ENCODE measurements at regions not wholly inside any gene's neighbourhood (a gene's known extent, or its start where the extent isn't known, plus 50 kb on each side); places are given as distances from the start of the nearest gene placed in this dataset.
"Not testable (repeated sequence)": the region's sequence is repeated elsewhere in the genome, so short reads cannot be mapped to it uniquely, and the experiment has no call there.

DNA sequence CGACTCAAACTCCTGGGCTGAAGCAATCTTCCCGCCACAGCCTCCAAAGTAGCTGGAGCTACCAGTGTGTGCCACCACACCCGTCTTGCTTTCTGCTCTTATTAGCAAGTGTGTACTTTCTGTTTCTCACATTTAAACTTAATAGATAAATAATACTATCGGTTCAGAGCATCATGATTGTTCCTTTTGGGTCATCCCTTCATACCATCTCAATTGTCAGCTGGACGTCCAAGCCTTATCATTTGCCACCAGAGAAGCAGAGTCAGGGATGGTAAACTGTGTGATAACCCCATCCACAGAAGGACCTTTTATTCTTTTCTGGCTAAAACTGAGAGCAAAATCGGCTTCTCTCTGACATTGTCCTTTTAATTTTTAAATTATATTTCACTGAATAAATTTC is 279.8 kb upstream of the GOT2 start:
- no peak overlapping the region for H3K4me3 ChIP-seq
- DNase-seq (ENCODE audit: extremely low read depth in 1 of 4, low spot score in 3 of 4) (no peak), ATAC-seq (no peak), FAIRE-seq (no peak)
- H2AFZ ChIP-seq (ENCODE audit: low read depth, low read length) = no peak overlapping the region
- POLR2A ChIA-PET = no interaction called here
- CTCF ChIA-PET (ENCODE audit: low intra/inter-chr PET ratio) = no interaction called here
- intact Hi-C loops (cut with micrococcal nuclease) = no loop called here
- no peaks in the 10 kb centered on the region for H3K9me1 ChIP-seq (ENCODE audit: control insufficient read depth, insufficient read depth, low read length)
- H3K36me3 ChIP-seq (ENCODE audit: control insufficient read depth, insufficient read depth, low read length) = no peaks in the 10 kb centered on the region
- no peaks in the 10 kb centered on the region for H3K27me3 ChIP-seq (ENCODE audit: control insufficient read depth in 2 of 2, insufficient read depth in 2 of 2, low read length in 2 of 2)
- H4K20me1 ChIP-seq (replicated peaks; ENCODE audit: control insufficient read depth, insufficient read depth, low read length) = no peaks in the 10 kb centered on the region
- no peak overlapping the region for H3K9ac ChIP-seq (ENCODE audit: insufficient read depth in 1 of 2, low read depth in 2 of 2, low read length in 2 of 2)
- no peaks in the 10 kb centered on the region; the same call in 1 of the 2 replicates for H3K9me3 ChIP-seq (replicated peaks; ENCODE audit: control insufficient read depth, insufficient read depth, low read depth, low read length)
- no peaks in the 10 kb centered on the region for H3K79me2 ChIP-seq (ENCODE audit: control insufficient read depth, insufficient read depth, low read length)
- H3K4me2 ChIP-seq (ENCODE audit: insufficient read depth, low read length) = no peak overlapping the region
- BruUV-seq (replicated peaks) = no TSS peak
- peak; percentile 34; the same call in 1 of the 2 replicates for TF ChIP-seq CBFA2T3 (IDR thresholded peaks at IDR 0.05)
- TF ChIP-seq TAL1 (IDR thresholded peaks at IDR 0.05) = 0 out of 2 replicates have a peak, but pooled peaks have one; percentile 17
- TF ChIP-seq PHB (CRISPR knock-in tag; IDR thresholded peaks at IDR 0.05) = no peak
- no peaks in the 10 kb centered on the region for H3K4me1 ChIP-seq (replicated peaks in 1 of 2; ENCODE audit: control insufficient read depth in 2 of 2, insufficient read depth in 2 of 2, low read length in 2 of 2)
- WGBS (ENCODE audit: insufficient coverage, low coverage, missing lambda C conversion rate) = 0% methylated on average over 6 of the region's 6 CpGs
- in situ Hi-C loops (cut with MboI) = no loop called here
- H3K27ac ChIP-seq (ENCODE audit: extremely low read depth, low read depth, low read length) = no peak overlapping the region

DNA sequence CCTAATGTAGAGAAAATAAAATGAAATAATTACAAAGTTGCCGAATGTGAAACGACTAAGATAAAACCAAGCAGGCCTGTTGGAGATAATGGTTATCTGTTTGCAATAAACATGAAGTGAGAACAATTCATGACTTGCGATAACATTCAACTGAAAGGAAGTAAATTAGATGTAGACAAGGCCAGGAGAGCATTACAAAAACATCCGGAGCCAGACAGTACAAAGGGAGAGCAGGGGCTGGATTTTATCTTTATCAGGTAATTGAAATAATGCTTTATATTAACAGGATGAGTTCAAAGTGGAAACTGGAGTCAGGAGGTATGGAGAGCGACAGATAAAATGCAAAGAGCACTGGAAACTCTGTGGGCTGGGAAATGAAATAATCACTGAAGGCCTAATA is 265.6 kb upstream of the GOT2 start:
- CTCF ChIA-PET (ENCODE audit: low intra/inter-chr PET ratio) = no interaction called here
- TF ChIP-seq BRD4 (IDR thresholded peaks at IDR 0.05) = no peak
- no peak for TF ChIP-seq CAMTA2 (CRISPR knock-in tag; conservative IDR thresholded peaks at IDR 0.05)
- TF ChIP-seq TCF7L2 (IDR thresholded peaks at IDR 0.05; ENCODE audit: low read depth, low read length) = no peak
- TF ChIP-seq L3MBTL2 (IDR thresholded peaks at IDR 0.05) = no peak
- TF ChIP-seq USF2 (CRISPR knock-in tag; IDR thresholded peaks at IDR 0.05) = no peak
- no peak for TF ChIP-seq ZNF398 (CRISPR knock-in tag; IDR thresholded peaks at IDR 0.05)
- no peak for TF ChIP-seq ATF7 (IDR thresholded peaks at IDR 0.05)
- H3K4me3 ChIP-seq = no peak overlapping the region
- no peak overlapping the region for H3K4me2 ChIP-seq (ENCODE audit: insufficient read depth, low read length)
- WGBS (ENCODE audit: insufficient coverage, low coverage, missing lambda C conversion rate) = 1% methylated on average over 5 of the region's 5 CpGs
- no peaks in the 10 kb centered on the region for H3K79me2 ChIP-seq (ENCODE audit: control insufficient read depth, insufficient read depth, low read length)
- no peak overlapping the region for H3K27ac ChIP-seq (ENCODE audit: extremely low read depth, low read depth, low read length)
- BruUV-seq (replicated peaks) = no TSS peak
- in situ Hi-C loops (cut with MboI) (no loop called here), intact Hi-C loops (cut with micrococcal nuclease) (no loop called here)
- ATAC-seq (no peak), FAIRE-seq (no peak), DNase-seq (ENCODE audit: extremely low read depth in 1 of 4, low spot score in 3 of 4) (no peak)
- no peaks in the 10 kb centered on the region for H3K36me3 ChIP-seq (ENCODE audit: control insufficient read depth, insufficient read depth, low read length)
- no peaks in the 10 kb centered on the region for H3K9me1 ChIP-seq (ENCODE audit: control insufficient read depth, insufficient read depth, low read length)
- no peak overlapping the region for H3K9ac ChIP-seq (ENCODE audit: insufficient read depth in 1 of 2, low read depth in 2 of 2, low read length in 2 of 2)
- H3K27me3 ChIP-seq (ENCODE audit: control insufficient read depth in 2 of 2, insufficient read depth in 2 of 2, low read length in 2 of 2) = no peaks in the 10 kb centered on the region
- no peaks in the 10 kb centered on the region for H3K4me1 ChIP-seq (replicated peaks in 1 of 2; ENCODE audit: control insufficient read depth in 2 of 2, insufficient read depth in 2 of 2, low read length in 2 of 2)
- H3K9me3 ChIP-seq (replicated peaks; ENCODE audit: control insufficient read depth, insufficient read depth, low read depth, low read length) = no peaks in the 10 kb centered on the region
- no peak overlapping the region for H2AFZ ChIP-seq (ENCODE audit: low read depth, low read length)
- POLR2A ChIA-PET = no interaction called here
- H4K20me1 ChIP-seq (replicated peaks; ENCODE audit: control insufficient read depth, insufficient read depth, low read length) = no peaks in the 10 kb centered on the region

- H3K9me1 ChIP-seq (ENCODE audit: control insufficient read depth, insufficient read depth, low read length); H3K4me1 ChIP-seq (replicated peaks in 1 of 2; ENCODE audit: control insufficient read depth in 2 of 2, insufficient read depth in 2 of 2, low read length in 2 of 2); H3K36me3 ChIP-seq (ENCODE audit: control insufficient read depth, insufficient read depth, low read length); H3K27me3 ChIP-seq (ENCODE audit: control insufficient read depth in 2 of 2, insufficient read depth in 2 of 2, low read length in 2 of 2); FAIRE-seq; H4K20me1 ChIP-seq (replicated peaks; ENCODE audit: control insufficient read depth, insufficient read depth, low read length); H3K4me3 ChIP-seq; H3K27ac ChIP-seq (ENCODE audit: extremely low read depth, low read depth, low read length); POLR2A ChIA-PET; intact Hi-C loops (cut with micrococcal nuclease); in situ Hi-C loops (cut with MboI); CTCF ChIA-PET (ENCODE audit: low intra/inter-chr PET ratio); BruUV-seq (replicated peaks); H3K79me2 ChIP-seq (ENCODE audit: control insufficient read depth, insufficient read depth, low read length); H2AFZ ChIP-seq (ENCODE audit: low read depth, low read length); DNase-seq (ENCODE audit: extremely low read depth in 1 of 4, low spot score in 3 of 4); ATAC-seq; H3K4me2 ChIP-seq (ENCODE audit: insufficient read depth, low read length); H3K9me3 ChIP-seq (replicated peaks; ENCODE audit: control insufficient read depth, insufficient read depth, low read depth, low read length); H3K9ac ChIP-seq (ENCODE audit: insufficient read depth in 1 of 2, low read depth in 2 of 2, low read length in 2 of 2): not testable (repeated sequence)
- WGBS (ENCODE audit: insufficient coverage, low coverage, missing lambda C conversion rate) = 0% methylated on average over 7 of the region's 8 CpGs
Measured at GRCh38 chr16:58992755-58993154, 258.6 kb upstream of the GOT2 start.
